ENCODE measurements at regions not wholly inside any gene's neighbourhood (a gene's known extent, or its start where the extent isn't known, plus 50 kb on each side); places are given as distances from the start of the nearest gene placed in this dataset.

GRCh38 chr11:93908689-93909088 lies 58.3 kb upstream of the VSTM5 start:
- Histone ChIP-seq H2AFZ (ENCODE audit: low read length) (no peak overlapping the region), H3K9ac (ENCODE audit: low read length) (no peak overlapping the region), H3K36me3 (replicated peaks; ENCODE audit: insufficient read depth, low read length) (no peaks in the 10 kb centered on the region), H4K20me1 (ENCODE audit: insufficient read depth, low read length) (no peaks in the 10 kb centered on the region), H3K27ac (ENCODE audit: low read length) (no peak overlapping the region), H3K9me2 (replicated peaks; ENCODE audit: insufficient read depth, low read length) (no peaks in the 10 kb centered on the region), H3K4me1 (ENCODE audit: low read length) (peaks cover 6% of the 10 kb centered on the region; the same call in 1 of the 2 replicates), H3F3A (ENCODE audit: insufficient read depth, low read length) (no peaks in the 10 kb centered on the region), H3K4me3 (ENCODE audit: low read length) (no peak overlapping the region), H3K27me3 (replicated peaks; ENCODE audit: insufficient read depth, low read length) (no peaks in the 10 kb centered on the region), H3K9me3 (replicated peaks; ENCODE audit: insufficient read depth, low read length) (no peaks in the 10 kb centered on the region), H3K4me2 (ENCODE audit: low read depth, low read length) (peak overlapping the region; percentile 25; the same call in 1 of the 2 replicates), H3K79me2 (ENCODE audit: low read length) (no peaks in the 10 kb centered on the region)
- TF ChIP-seq EZH2phosphoT487 (IDR thresholded peaks at IDR 0.05; ENCODE audit: low read length) (no peak), CTCF (IDR thresholded peaks at IDR 0.05; ENCODE audit: low read length) (no peak), EZH2 (optimal IDR thresholded peaks at IDR 0.05; ENCODE audit: low read depth, low read length) (no peak)
- DNase-seq = no peak

GRCh38 chr11:93917673-93918072 lies 67.3 kb upstream of the VSTM5 start:
- Histone ChIP-seq H3K4me1 (ENCODE audit: low read length) (no peaks in the 10 kb centered on the region), H3K27ac (ENCODE audit: low read length) (no peak overlapping the region), H3K9me2 (replicated peaks; ENCODE audit: insufficient read depth, low read length) (no peaks in the 10 kb centered on the region), H2AFZ (ENCODE audit: low read length) (no peak overlapping the region), H3K27me3 (replicated peaks; ENCODE audit: insufficient read depth, low read length) (no peaks in the 10 kb centered on the region), H4K20me1 (ENCODE audit: insufficient read depth, low read length) (no peaks in the 10 kb centered on the region), H3K4me2 (ENCODE audit: low read depth, low read length) (no peak overlapping the region), H3K79me2 (ENCODE audit: low read length) (no peaks in the 10 kb centered on the region), H3K9ac (ENCODE audit: low read length) (no peak overlapping the region), H3K36me3 (replicated peaks; ENCODE audit: insufficient read depth, low read length) (no peaks in the 10 kb centered on the region), H3K9me3 (replicated peaks; ENCODE audit: insufficient read depth, low read length) (no peaks in the 10 kb centered on the region), H3K4me3 (ENCODE audit: low read length) (no peak overlapping the region), H3F3A (ENCODE audit: insufficient read depth, low read length) (no peaks in the 10 kb centered on the region)
- no peak for TF ChIP-seq EZH2phosphoT487 (IDR thresholded peaks at IDR 0.05; ENCODE audit: low read length)
- TF ChIP-seq CTCF (IDR thresholded peaks at IDR 0.05; ENCODE audit: low read length) = no peak
- TF ChIP-seq EZH2 (optimal IDR thresholded peaks at IDR 0.05; ENCODE audit: low read depth, low read length) = no peak
- no peak for DNase-seq

GRCh38 chr11:93921695-93922468 lies 71.5 kb upstream of the VSTM5 start:
- H3K4me1 ChIP-seq (ENCODE audit: low read length) = no peaks in the 10 kb centered on the region
- no peak overlapping the region for H2AFZ ChIP-seq (ENCODE audit: low read length)

More at GRCh38 chr11:93921695-93922468, 71.5 kb upstream of the VSTM5 start:
- no peak overlapping the region for H3K4me3 ChIP-seq (ENCODE audit: low read length)
- TF ChIP-seq EZH2 (optimal IDR thresholded peaks at IDR 0.05; ENCODE audit: low read depth, low read length) (no peak), CTCF (IDR thresholded peaks at IDR 0.05; ENCODE audit: low read length) (peak; percentile 72)
- H3K9ac ChIP-seq (ENCODE audit: low read length) = no peak overlapping the region
- no peaks in the 10 kb centered on the region for H3K79me2 ChIP-seq (ENCODE audit: low read length)
- H3K27ac ChIP-seq (ENCODE audit: low read length) = no peak overlapping the region
- H3K9me3 ChIP-seq (replicated peaks; ENCODE audit: insufficient read depth, low read length) = no peaks in the 10 kb centered on the region
- H3K27me3 ChIP-seq (replicated peaks; ENCODE audit: insufficient read depth, low read length) = no peaks in the 10 kb centered on the region
- DNase-seq = peak; percentile 50
- H3K4me2 ChIP-seq (ENCODE audit: low read depth, low read length) = no peak overlapping the region
- no peaks in the 10 kb centered on the region for H4K20me1 ChIP-seq (ENCODE audit: insufficient read depth, low read length)
- H3K36me3 ChIP-seq (replicated peaks; ENCODE audit: insufficient read depth, low read length) = no peaks in the 10 kb centered on the region
- no peaks in the 10 kb centered on the region for H3F3A ChIP-seq (ENCODE audit: insufficient read depth, low read length)
- no peaks in the 10 kb centered on the region for H3K9me2 ChIP-seq (replicated peaks; ENCODE audit: insufficient read depth, low read length)

Measured in MM.1S (cell line).